ENCODE measurements at regions not wholly inside any gene's neighbourhood (a gene's known extent, or its start where the extent isn't known, plus 50 kb on each side); places are given as distances from the start of the nearest gene placed in this dataset.
A peak's percentile ranks its signal among the peaks of the same experiment; 100 is the strongest.

- Histone ChIP-seq H3K4me2 (ENCODE audit: low read length) (no peak overlapping the region), H3K4me1 (ENCODE audit: control insufficient read depth, insufficient read depth, low read length) (peaks cover 7% of the 10 kb centered on the region), H3K9ac (ENCODE audit: low read depth, low read length) (no peak overlapping the region), H3K4me3 (ENCODE audit: low read length) (no peak overlapping the region), H3K27me3 (ENCODE audit: control insufficient read depth, insufficient read depth, low read length) (no peaks in the 10 kb centered on the region), H3K9me3 (replicated peaks; ENCODE audit: low read length) (no peaks in the 10 kb centered on the region), H3K36me3 (ENCODE audit: insufficient read depth, low read length) (peaks cover 7% of the 10 kb centered on the region)
These were observed 166.9 kb downstream of the GLI2 start for GRCh38 chr2:120902592-120902991.

- Histone ChIP-seq H3K4me2 (ENCODE audit: low read length) (no peak overlapping the region), H3K4me3 (ENCODE audit: low read length) (no peak overlapping the region), H3K9me3 (replicated peaks; ENCODE audit: low read length) (no peaks in the 10 kb centered on the region), H3K9ac (ENCODE audit: low read depth, low read length) (no peak overlapping the region), H3K27me3 (ENCODE audit: control insufficient read depth, insufficient read depth, low read length) (no peaks in the 10 kb centered on the region), H3K4me1 (ENCODE audit: control insufficient read depth, insufficient read depth, low read length) (peaks cover 7% of the 10 kb centered on the region), H3K36me3 (ENCODE audit: insufficient read depth, low read length) (peaks cover 7% of the 10 kb centered on the region)
These were observed 168.7 kb downstream of the GLI2 start for GRCh38 chr2:120904379-120904778.

GRCh38 chr2:120904830-120905234 lies 169.2 kb downstream of the GLI2 start:
- H3K4me3 ChIP-seq (ENCODE audit: low read length): no peak overlapping the region
- no peaks in the 10 kb centered on the region for H3K27me3 ChIP-seq (ENCODE audit: control insufficient read depth, insufficient read depth, low read length)
- no peaks in the 10 kb centered on the region for H3K9me3 ChIP-seq (replicated peaks; ENCODE audit: low read length)
- peaks cover 7% of the 10 kb centered on the region for H3K36me3 ChIP-seq (ENCODE audit: insufficient read depth, low read length)
- no peak overlapping the region for H3K4me2 ChIP-seq (ENCODE audit: low read length)
- H3K4me1 ChIP-seq (ENCODE audit: control insufficient read depth, insufficient read depth, low read length): peaks cover 7% of the 10 kb centered on the region
- no peak overlapping the region for H3K9ac ChIP-seq (ENCODE audit: low read depth, low read length)

- H3K36me3 ChIP-seq (ENCODE audit: insufficient read depth, low read length): peaks cover 5% of the 10 kb centered on the region
- no peak overlapping the region for H3K4me2 ChIP-seq (ENCODE audit: low read length)
- H3K27me3 ChIP-seq (ENCODE audit: control insufficient read depth, insufficient read depth, low read length): no peaks in the 10 kb centered on the region
- H3K4me1 ChIP-seq (ENCODE audit: control insufficient read depth, insufficient read depth, low read length): peaks cover 9% of the 10 kb centered on the region
- no peak overlapping the region for H3K4me3 ChIP-seq (ENCODE audit: low read length)
- H3K9ac ChIP-seq (ENCODE audit: low read depth, low read length): no peak overlapping the region
- H3K9me3 ChIP-seq (replicated peaks; ENCODE audit: low read length): no peaks in the 10 kb centered on the region
These were observed 169.6 kb downstream of the GLI2 start for GRCh38 chr2:120905298-120905697.

- Histone ChIP-seq H3K36me3 (ENCODE audit: insufficient read depth, low read length) (peaks cover 2% of the 10 kb centered on the region), H3K4me1 (ENCODE audit: control insufficient read depth, insufficient read depth, low read length) (peaks cover 16% of the 10 kb centered on the region), H3K4me3 (ENCODE audit: low read length) (no peak overlapping the region), H3K9me3 (replicated peaks; ENCODE audit: low read length) (no peaks in the 10 kb centered on the region), H3K4me2 (ENCODE audit: low read length) (no peak overlapping the region), H3K9ac (ENCODE audit: low read depth, low read length) (no peak overlapping the region), H3K27me3 (ENCODE audit: control insufficient read depth, insufficient read depth, low read length) (no peaks in the 10 kb centered on the region)
These were observed 170.3 kb downstream of the GLI2 start for GRCh38 chr2:120905824-120906571.

GRCh38 chr2:120906914-120907313 lies 171.2 kb downstream of the GLI2 start:
- no peak overlapping the region for H3K4me3 ChIP-seq (ENCODE audit: low read length)
- no peaks in the 10 kb centered on the region for H3K27me3 ChIP-seq (ENCODE audit: control insufficient read depth, insufficient read depth, low read length)
- no peak overlapping the region for H3K9ac ChIP-seq (ENCODE audit: low read depth, low read length)
- H3K4me2 ChIP-seq (ENCODE audit: low read length): no peak overlapping the region
- H3K4me1 ChIP-seq (ENCODE audit: control insufficient read depth, insufficient read depth, low read length): peaks cover 25% of the 10 kb centered on the region
- H3K9me3 ChIP-seq (replicated peaks; ENCODE audit: low read length): no peaks in the 10 kb centered on the region
- peaks cover 2% of the 10 kb centered on the region for H3K36me3 ChIP-seq (ENCODE audit: insufficient read depth, low read length)

GRCh38 chr2:120907822-120908221 lies 172.2 kb downstream of the GLI2 start:
- Histone ChIP-seq H3K4me3 (ENCODE audit: low read length) (no peak overlapping the region), H3K27me3 (ENCODE audit: control insufficient read depth, insufficient read depth, low read length) (no peaks in the 10 kb centered on the region), H3K36me3 (ENCODE audit: insufficient read depth, low read length) (peaks cover 2% of the 10 kb centered on the region), H3K9me3 (replicated peaks; ENCODE audit: low read length) (no peaks in the 10 kb centered on the region), H3K4me2 (ENCODE audit: low read length) (no peak overlapping the region), H3K4me1 (ENCODE audit: control insufficient read depth, insufficient read depth, low read length) (peaks cover 34% of the 10 kb centered on the region), H3K9ac (ENCODE audit: low read depth, low read length) (no peak overlapping the region)

- no peak overlapping the region for H3K4me2 ChIP-seq (ENCODE audit: low read length)
- no peaks in the 10 kb centered on the region for H3K27me3 ChIP-seq (ENCODE audit: control insufficient read depth, insufficient read depth, low read length)
- H3K9me3 ChIP-seq (replicated peaks; ENCODE audit: low read length): no peaks in the 10 kb centered on the region
- no peak overlapping the region for H3K4me3 ChIP-seq (ENCODE audit: low read length)
- peaks cover 2% of the 10 kb centered on the region for H3K36me3 ChIP-seq (ENCODE audit: insufficient read depth, low read length)
- peaks cover 40% of the 10 kb centered on the region for H3K4me1 ChIP-seq (ENCODE audit: control insufficient read depth, insufficient read depth, low read length)
- no peak overlapping the region for H3K9ac ChIP-seq (ENCODE audit: low read depth, low read length)
These were observed 172.8 kb downstream of the GLI2 start for GRCh38 chr2:120908314-120908975.

- peaks cover 2% of the 10 kb centered on the region for H3K36me3 ChIP-seq (ENCODE audit: insufficient read depth, low read length)
- no peak overlapping the region for H3K9ac ChIP-seq (ENCODE audit: low read depth, low read length)
- peaks cover 47% of the 10 kb centered on the region for H3K4me1 ChIP-seq (ENCODE audit: control insufficient read depth, insufficient read depth, low read length)
- H3K4me2 ChIP-seq (ENCODE audit: low read length): no peak overlapping the region
- no peaks in the 10 kb centered on the region for H3K9me3 ChIP-seq (replicated peaks; ENCODE audit: low read length)
- H3K27me3 ChIP-seq (ENCODE audit: control insufficient read depth, insufficient read depth, low read length): no peaks in the 10 kb centered on the region
- no peak overlapping the region for H3K4me3 ChIP-seq (ENCODE audit: low read length)
These were observed 173.4 kb downstream of the GLI2 start for GRCh38 chr2:120909102-120909501.

- Histone ChIP-seq H3K4me3 (ENCODE audit: low read length) (no peak overlapping the region), H3K9me3 (replicated peaks; ENCODE audit: low read length) (no peaks in the 10 kb centered on the region), H3K27me3 (ENCODE audit: control insufficient read depth, insufficient read depth, low read length) (no peaks in the 10 kb centered on the region), H3K4me1 (ENCODE audit: control insufficient read depth, insufficient read depth, low read length) (peaks cover 51% of the 10 kb centered on the region), H3K4me2 (ENCODE audit: low read length) (no peak overlapping the region), H3K9ac (ENCODE audit: low read depth, low read length) (no peak overlapping the region), H3K36me3 (ENCODE audit: insufficient read depth, low read length) (peaks cover 2% of the 10 kb centered on the region)
These were observed 174.5 kb downstream of the GLI2 start for GRCh38 chr2:120910164-120910563.

- H3K4me3 ChIP-seq (ENCODE audit: low read length): peak overlapping the region; percentile 17
These were observed 175.6 kb downstream of the GLI2 start for GRCh38 chr2:120910956-120911951.

More at GRCh38 chr2:120910956-120911951, 175.6 kb downstream of the GLI2 start:
- H3K36me3 ChIP-seq (ENCODE audit: insufficient read depth, low read length): peaks cover 2% of the 10 kb centered on the region
- peaks cover 61% of the 10 kb centered on the region for H3K4me1 ChIP-seq (ENCODE audit: control insufficient read depth, insufficient read depth, low read length)
- peak overlapping the region; percentile 75 for H3K4me2 ChIP-seq (ENCODE audit: low read length)
- peak overlapping the region; percentile 62 for H3K9ac ChIP-seq (ENCODE audit: low read depth, low read length)
- H3K9me3 ChIP-seq (replicated peaks; ENCODE audit: low read length): no peaks in the 10 kb centered on the region
- no peaks in the 10 kb centered on the region for H3K27me3 ChIP-seq (ENCODE audit: control insufficient read depth, insufficient read depth, low read length)

Measured in skeletal muscle satellite cell (primary cell).